GM12878 (cell line): ENCODE measurements at regions not wholly inside any gene's neighbourhood (a gene's known extent, or its start where the extent isn't known, plus 50 kb on each side); places are given as distances from the start of the nearest gene placed in this dataset.

Experiments used
- CTCF ChIP-seq, 3 experiments: IDR thresholded peaks in 2 of 3; conservative IDR thresholded peaks in 1 of 3; 2 replicates each; pipeline ENCODE4 v1.5.1; 2011; ENCODE audit warnings: low read depth in 3 of 3, low read length in 3 of 3, mild to moderate bottlenecking in 3 of 3, control low read depth in 2 of 3, moderate library complexity in 2 of 3, inconsistent platforms in 1 of 3, mixed read lengths in 1 of 3; ENCODE audit not compliant: control insufficient read depth in 2 of 3, insufficient read depth in 1 of 3; ENCODE audit errors: extremely low read depth in 1 of 3
- MYB ChIP-seq: fragments of 150-350 bp; IDR thresholded peaks from 2 replicates; pipeline ENCODE4 v1.6.1; 2014; ENCODE audit warnings: mild to moderate bottlenecking, low read depth, low read length, borderline replicate concordance
- REST ChIP-seq: IDR thresholded peaks from 2 replicates; pipeline ENCODE4 v1.6.1; 2012; ENCODE audit warnings: mild to moderate bottlenecking, low read depth, low read length
- SMC3 ChIP-seq: IDR thresholded peaks from 2 replicates; pipeline ENCODE4 v1.6.1; 2011; ENCODE audit warnings: low read length, improper control_type of control experiment, borderline replicate concordance

- TF ChIP-seq REST, result no peak
- TF ChIP-seq SMC3, result no peak
- no peak for TF ChIP-seq CTCF (IDR thresholded peaks at IDR 0.05 in 2 of 3, conservative IDR thresholded peaks at IDR 0.05 in 1 of 3; ENCODE audit: control insufficient read depth in 2 of 3, extremely low read depth in 1 of 3, insufficient read depth in 1 of 3, low read depth in 3 of 3, low read length in 3 of 3)
- TF ChIP-seq MYB, result no peak
These were observed 135.2 kb downstream of the GPR37 start for GRCh38 chr7:124630395-124630794.
